Stimulated activated naive CD4-positive, alpha-beta T cell treated with Interleukin-2 at 50 U/mL for 16 hours (primary cell): ENCODE measurements at regions not wholly inside any gene's neighbourhood (a gene's known extent, or its start where the extent isn't known, plus 50 kb on each side); places are given as distances from the start of the nearest gene placed in this dataset.

Experiments used
- DNase-seq: peaks from one replicate; lab custom pipeline; 2025; lab: John Stamatoyannopoulos, UW

DNA sequence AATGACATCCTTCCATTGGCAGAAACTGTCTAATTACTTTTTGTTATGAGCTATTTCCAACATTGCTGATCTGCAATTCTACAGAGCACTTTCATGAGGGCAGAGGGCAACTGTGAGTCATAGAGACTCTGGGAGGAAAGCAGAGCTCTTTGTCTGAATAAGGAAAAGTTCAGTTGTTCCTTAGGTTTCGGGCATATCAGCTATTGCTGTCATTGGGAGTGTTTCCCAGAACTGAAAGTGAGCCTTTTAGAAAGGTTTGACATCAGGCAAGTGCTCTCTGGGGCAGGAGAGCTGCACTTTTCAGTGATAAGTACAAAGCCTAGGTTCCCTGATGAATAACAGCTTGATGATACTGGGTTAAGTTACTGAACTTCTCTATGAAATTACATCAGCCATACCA, 119.2 kb upstream of the EDNRA start:
- no peak for DNase-seq

DNA sequence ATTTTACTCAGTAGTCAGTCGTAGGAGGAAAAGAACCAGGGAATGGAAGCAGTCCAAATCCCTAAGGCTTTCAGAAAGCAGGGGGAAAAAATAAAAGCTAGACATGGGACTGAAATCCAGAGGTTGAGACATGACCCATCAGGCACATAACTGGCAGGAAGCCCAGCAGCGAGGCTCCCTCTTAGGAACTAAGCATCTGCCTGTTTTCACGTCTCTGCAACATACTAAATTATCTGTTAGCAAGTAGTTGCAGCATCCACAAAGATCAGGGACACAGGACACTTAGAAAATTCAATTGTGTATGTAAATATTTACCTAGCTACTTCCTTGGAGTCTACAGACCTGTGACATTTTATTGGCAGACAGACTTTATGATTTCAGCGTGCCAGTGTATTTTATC, 118.0 kb upstream of the EDNRA start:
- DNase-seq: no peak

GRCh38 chr4:147363514-147363913, 117.4 kb upstream of the EDNRA start:
- no peak for DNase-seq

DNA sequence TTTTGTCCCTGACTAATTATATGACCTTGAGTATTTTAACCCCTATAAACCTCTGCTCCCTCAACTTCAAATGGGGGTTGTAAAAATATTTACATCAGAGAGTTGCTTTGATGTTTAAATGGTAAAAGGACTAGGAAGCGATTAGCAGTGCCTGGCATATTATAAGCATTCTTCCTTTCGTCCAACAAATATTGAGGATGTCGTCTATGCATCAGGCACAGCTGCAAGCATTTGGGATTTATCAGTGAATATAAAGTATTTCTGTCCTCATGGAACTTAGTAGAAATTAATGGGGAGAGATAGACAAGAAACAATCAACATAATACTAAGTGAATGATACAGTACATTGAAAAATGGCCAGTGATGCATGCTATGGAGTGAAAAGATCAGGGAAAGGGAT, 115.5 kb upstream of the EDNRA start:
- DNase-seq: no peak

GRCh38 chr4:147366164-147366563, 114.7 kb upstream of the EDNRA start:
- DNase-seq: no peak

DNA sequence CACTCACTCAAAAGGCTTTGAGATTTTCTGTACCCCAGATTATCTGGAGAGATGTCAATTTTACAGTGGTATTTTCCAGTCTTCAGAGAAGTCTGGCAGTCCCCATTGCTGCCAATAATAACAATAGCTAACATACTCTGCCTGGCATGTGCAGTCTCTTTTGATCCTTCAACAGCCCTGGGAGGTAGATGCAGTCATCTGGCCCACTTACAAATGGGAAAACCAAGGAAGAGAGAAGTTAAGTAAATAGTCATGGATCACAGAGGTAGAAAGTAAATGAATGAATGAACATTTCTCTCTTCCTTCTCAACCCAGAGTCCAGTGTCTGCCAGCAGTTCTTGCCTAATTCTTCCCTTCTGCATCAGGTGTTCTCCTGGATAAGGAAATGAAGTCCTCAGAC, 113.0 kb upstream of the EDNRA start:
- no peak for DNase-seq

GRCh38 chr4:147368948-147369347, 111.9 kb upstream of the EDNRA start:
- DNase-seq: no peak

DNA sequence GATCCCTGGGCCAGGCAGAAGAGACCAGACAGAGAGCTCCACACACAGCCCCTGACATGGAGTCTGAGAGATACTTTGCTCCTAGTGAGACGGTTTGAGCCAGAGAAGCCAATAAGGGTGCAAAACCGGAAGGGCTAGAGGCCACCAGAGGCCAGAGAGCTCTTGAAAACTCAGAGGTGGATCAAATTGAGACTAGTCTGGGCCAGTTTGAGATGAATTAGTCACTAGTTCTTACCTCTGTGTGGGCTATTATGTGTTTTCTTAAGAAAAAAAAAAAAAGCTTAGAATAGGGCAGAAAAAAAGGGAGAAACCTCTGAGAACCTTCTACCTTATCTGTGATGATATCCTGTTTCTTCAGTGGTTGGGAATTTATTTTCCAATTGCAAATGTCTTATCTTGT, 110.4 kb upstream of the EDNRA start:
- no peak for DNase-seq

- no peak for DNase-seq
Observed at GRCh38 chr4:147370881-147371280, 110.0 kb upstream of the EDNRA start.

DNA sequence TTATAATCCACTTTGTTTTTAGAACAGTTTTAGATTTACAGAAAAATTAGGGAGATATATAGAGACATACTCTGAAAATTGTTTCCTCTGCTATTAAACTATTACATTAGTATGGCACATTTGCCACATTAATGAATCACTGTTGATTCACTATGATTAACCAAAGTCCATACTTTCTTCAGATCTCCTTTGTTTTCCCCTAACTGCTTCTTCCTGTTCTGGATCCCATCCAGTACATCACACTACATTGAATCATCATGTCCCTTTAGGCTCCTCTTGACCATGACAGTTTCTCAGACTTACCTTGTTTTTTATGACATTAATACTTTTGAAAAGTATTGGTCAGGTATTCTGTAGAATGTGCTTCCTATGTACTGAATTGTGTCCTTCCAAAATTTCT, 109.2 kb upstream of the EDNRA start:
- DNase-seq: no peak

- DNase-seq: no peak
Observed at GRCh38 chr4:147378780-147379179, 102.1 kb upstream of the EDNRA start.

- DNase-seq: no peak
Observed at GRCh38 chr4:147381749-147382148, 99.1 kb upstream of the EDNRA start.

GRCh38 chr4:147388018-147388417, 92.9 kb upstream of the EDNRA start:
- DNase-seq: no peak

- no peak for DNase-seq
Observed at GRCh38 chr4:147396105-147396504, 84.8 kb upstream of the EDNRA start.

DNA sequence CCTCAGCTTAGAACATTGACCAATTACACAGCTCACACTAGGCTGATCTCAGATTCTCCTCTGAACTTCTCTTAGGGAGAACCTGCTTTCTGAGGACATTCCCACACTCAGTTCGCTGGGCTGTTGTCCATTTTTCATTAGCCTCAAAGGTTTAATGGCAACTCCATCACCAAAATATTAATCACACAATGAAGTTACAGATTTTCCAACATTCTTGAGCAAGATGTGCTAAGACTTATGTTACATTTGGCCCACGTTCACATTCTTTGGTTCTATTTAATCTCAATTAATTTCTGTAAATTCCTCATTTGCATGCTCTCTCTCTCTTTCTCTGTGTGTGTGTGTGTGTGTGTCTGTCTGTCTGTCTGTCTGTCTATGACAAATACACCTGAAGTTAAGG, 82.3 kb upstream of the EDNRA start:
- DNase-seq: no peak

DNA sequence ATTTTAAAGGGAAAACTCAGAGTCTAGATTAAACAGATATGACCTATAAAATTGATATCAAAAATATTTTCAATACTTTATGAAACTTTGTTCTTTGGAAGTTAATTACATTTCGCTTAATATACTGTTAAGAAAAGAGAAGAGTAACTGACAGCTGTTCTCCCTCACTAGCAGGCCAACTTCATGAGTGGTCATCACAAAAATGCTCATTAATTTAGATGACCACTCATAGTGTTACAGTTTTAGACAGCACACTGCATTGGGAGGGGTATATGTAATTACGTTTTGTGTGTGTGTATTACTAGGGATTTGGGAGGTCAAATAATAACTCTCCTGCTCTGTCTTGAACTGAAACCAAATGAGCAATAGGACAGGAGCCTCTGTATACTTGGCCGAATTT, 80.2 kb upstream of the EDNRA start:
- DNase-seq: no peak

DNA sequence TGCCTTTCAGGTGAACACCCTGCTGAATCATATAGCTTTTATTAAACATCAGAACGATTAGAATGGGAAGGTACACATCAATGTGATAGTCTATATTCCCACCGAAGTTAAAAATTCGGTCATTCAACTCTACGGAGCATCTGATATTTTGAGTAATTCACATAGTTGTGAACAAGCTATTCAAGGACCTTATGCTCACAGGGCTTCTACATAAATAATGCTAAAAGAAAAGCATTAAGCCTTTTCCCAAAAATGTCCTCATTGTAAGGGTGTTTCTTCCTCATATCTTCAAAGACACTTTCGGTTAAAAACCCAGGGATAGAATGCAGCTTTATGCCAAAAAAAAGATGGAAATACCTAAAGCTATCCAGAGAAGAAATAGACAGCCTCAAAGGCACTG, 79.7 kb upstream of the EDNRA start:
- no peak for DNase-seq

- no peak for DNase-seq
Observed at GRCh38 chr4:147407261-147408045, 73.4 kb upstream of the EDNRA start.

DNA sequence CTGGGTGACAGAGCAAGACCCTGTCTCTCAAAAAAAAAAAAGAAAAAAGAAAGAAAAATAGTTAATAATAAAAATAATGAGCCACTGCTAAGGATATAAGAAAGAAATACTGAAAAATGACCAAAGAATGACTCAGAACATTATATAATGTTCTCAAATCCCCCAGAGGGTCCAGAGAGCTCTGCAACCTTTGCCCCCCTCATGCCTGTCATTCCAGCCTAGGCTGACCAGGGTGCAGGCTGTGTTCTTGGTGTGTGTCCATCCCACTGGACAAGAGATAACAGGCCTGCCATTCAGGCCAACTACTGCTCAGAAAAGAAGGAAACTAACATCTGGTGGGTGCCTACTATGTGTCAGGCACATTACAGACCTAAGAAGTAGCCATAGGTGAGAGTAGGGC, 72.7 kb upstream of the EDNRA start:
- no peak for DNase-seq

- DNase-seq: no peak
Observed at GRCh38 chr4:147409350-147409749, 71.5 kb upstream of the EDNRA start.

DNA sequence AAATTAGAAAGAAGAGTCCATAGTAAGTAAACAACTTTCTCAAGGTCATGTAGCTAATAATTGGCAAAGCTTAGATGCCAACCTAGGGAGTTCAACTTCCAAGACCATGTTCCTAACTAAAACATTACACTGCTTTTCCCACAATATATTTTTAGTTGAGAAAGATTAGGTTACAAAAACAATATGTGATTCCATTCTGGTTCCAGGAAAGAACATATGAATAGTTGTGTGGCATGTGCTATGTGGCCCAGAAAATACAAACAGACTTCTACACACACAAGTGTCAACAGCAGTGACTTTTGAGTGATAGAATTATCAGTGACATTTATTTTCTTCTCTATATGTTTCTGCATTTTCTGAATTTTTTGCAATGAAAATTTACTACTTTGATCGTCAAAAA, 62.7 kb upstream of the EDNRA start:
- no peak for DNase-seq

GRCh38 chr4:147421456-147421855, 59.4 kb upstream of the EDNRA start:
- no peak for DNase-seq

DNA sequence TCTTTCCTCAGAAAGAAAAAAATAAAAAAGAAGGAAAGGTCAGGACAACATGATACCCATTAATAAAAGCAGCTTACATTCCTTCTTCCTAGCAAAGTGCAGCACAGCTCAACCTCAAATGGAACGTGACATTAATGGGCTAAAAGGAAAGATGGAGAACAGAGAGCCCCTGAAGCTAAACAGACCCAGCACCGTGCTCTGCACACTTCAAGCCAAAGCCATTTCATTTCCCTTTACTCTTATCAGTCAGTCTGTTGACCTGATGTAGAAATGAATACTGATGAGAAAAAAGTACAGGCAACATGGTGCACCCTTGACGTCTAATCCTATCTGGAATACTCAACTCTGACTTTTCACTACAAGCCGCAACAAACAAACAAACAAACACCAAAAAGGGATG, 57.7 kb upstream of the EDNRA start:
- no peak for DNase-seq

GRCh38 chr4:147425019-147425418, 55.9 kb upstream of the EDNRA start:
- DNase-seq: no peak

- DNase-seq: no peak
Observed at GRCh38 chr4:147428583-147428982, 52.3 kb upstream of the EDNRA start.
